Parathyroid adenoma (tissue), 2 donors: ENCODE measurements at regions not wholly inside any gene's neighbourhood (a gene's known extent, or its start where the extent isn't known, plus 50 kb on each side); places are given as distances from the start of the nearest gene placed in this dataset.

Source experiments
- H2AFZ ChIP-seq: fragments of 300-600 bp; sonication (generic); one replicate; pipeline ENCODE4 v1.7.0; 2017; ENCODE audit warnings: antibody characterized with exemption, mild to moderate bottlenecking
- H3K27ac ChIP-seq: fragments of 300-600 bp; sonication (generic); one replicate; pipeline ENCODE4 v1.7.0; 2017
- H3K27me3 ChIP-seq: fragments of 300-600 bp; sonication (generic); one replicate; pipeline ENCODE4 v1.7.0; 2017; ENCODE audit warnings: low read length; ENCODE audit not compliant: control insufficient read depth, insufficient read depth
- H3K36me3 ChIP-seq: fragments of 300-600 bp; sonication (generic); one replicate; pipeline ENCODE4 v1.7.0; 2017; ENCODE audit warnings: low read length; ENCODE audit not compliant: control insufficient read depth, insufficient read depth
- H3K4me1 ChIP-seq: fragments of 300-600 bp; sonication (generic); one replicate; pipeline ENCODE4 v1.7.0; 2017; ENCODE audit warnings: control low read depth
- H3K4me2 ChIP-seq: fragments of 300-600 bp; sonication (generic); one replicate; pipeline ENCODE4 v1.7.0; 2017; ENCODE audit warnings: low read length
- H3K4me3 ChIP-seq: fragments of 300-600 bp; sonication (generic); one replicate; pipeline ENCODE4 v1.7.0; 2017; ENCODE audit warnings: low read depth, low read length
- H3K79me2 ChIP-seq: fragments of 300-600 bp; sonication (generic); one replicate; pipeline ENCODE4 v1.7.0; 2017; ENCODE audit warnings: control low read depth
- H3K9ac ChIP-seq: fragments of 300-600 bp; sonication (generic); one replicate; pipeline ENCODE4 v1.7.0; 2017; ENCODE audit warnings: mild to moderate bottlenecking
- H3K9me3 ChIP-seq: fragments of 300-600 bp; sonication (generic); one replicate; pipeline ENCODE4 v1.7.0; 2017; ENCODE audit warnings: low read length; ENCODE audit not compliant: control insufficient read depth
- TF ChIP-seq, protein P1 (sequence below): fragments of 300-600 bp; sonication (generic); IDR thresholded peaks from one replicate; pipeline ENCODE4 v1.7.0; 2017; ENCODE audit warnings: antibody characterized with exemption, mild to moderate bottlenecking
- donor health status: primary hyperparathyroidism.

DNA sequence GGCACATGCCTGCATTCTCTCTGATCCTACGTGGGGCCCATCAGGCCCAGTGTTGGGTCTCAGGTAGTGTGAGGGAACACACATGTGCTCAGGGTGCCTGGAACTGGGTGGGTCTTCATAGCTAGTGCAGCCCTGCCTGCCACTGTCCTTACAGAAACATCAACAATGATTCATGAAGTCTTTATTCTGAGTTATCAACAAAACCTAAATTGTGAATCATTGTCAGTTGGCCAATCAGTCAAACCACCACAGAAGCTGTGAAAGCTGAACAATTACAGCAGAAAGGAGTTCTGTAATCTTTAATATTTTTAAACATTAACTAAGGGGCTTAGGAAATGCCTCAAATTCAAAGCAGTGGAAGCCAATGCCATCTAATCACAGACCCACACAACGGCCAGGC is 82.8 kb upstream of the ZNF521 start:
- no peaks in the 10 kb centered on the region for H3K27me3 ChIP-seq
- no peak overlapping the region for H2AFZ ChIP-seq
- TF ChIP-seq, protein P1, sequence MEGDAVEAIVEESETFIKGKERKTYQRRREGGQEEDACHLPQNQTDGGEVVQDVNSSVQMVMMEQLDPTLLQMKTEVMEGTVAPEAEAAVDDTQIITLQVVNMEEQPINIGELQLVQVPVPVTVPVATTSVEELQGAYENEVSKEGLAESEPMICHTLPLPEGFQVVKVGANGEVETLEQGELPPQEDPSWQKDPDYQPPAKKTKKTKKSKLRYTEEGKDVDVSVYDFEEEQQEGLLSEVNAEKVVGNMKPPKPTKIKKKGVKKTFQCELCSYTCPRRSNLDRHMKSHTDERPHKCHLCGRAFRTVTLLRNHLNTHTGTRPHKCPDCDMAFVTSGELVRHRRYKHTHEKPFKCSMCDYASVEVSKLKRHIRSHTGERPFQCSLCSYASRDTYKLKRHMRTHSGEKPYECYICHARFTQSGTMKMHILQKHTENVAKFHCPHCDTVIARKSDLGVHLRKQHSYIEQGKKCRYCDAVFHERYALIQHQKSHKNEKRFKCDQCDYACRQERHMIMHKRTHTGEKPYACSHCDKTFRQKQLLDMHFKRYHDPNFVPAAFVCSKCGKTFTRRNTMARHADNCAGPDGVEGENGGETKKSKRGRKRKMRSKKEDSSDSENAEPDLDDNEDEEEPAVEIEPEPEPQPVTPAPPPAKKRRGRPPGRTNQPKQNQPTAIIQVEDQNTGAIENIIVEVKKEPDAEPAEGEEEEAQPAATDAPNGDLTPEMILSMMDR, result no peak
- no peaks in the 10 kb centered on the region for H3K4me1 ChIP-seq
- H3K79me2 ChIP-seq, result no peaks in the 10 kb centered on the region
- no peak overlapping the region for H3K4me3 ChIP-seq
- no peak overlapping the region for H3K9ac ChIP-seq
- H3K9me3 ChIP-seq, result no peaks in the 10 kb centered on the region
- no peak overlapping the region for H3K27ac ChIP-seq
- H3K4me2 ChIP-seq, result no peak overlapping the region
- no peaks in the 10 kb centered on the region for H3K36me3 ChIP-seq

DNA sequence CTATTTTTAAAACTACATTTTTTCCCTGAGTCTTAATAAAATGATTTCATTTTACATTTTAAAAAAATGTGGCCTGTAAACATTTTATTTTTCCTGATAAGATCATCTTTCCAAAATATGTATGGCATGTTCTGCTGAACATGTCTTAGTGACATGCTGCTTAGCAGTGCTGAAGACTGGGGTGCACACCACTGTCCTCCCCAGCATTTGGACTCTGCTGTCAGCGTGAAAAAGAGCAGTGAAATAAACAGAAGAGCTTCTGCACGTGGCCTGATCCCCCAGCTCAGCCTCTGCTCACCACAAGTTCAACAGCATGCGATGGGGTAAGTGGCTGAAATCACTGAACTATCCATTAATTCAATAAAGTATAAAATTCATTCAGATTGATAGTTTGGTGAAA is 81.6 kb upstream of the ZNF521 start:
- H3K4me1 ChIP-seq, result no peaks in the 10 kb centered on the region
- no peak overlapping the region for H3K9ac ChIP-seq
- H3K27me3 ChIP-seq, result no peaks in the 10 kb centered on the region
- no peaks in the 10 kb centered on the region for H3K79me2 ChIP-seq
- no peak overlapping the region for H2AFZ ChIP-seq
- no peak overlapping the region for H3K4me2 ChIP-seq
- no peak overlapping the region for H3K4me3 ChIP-seq
- H3K9me3 ChIP-seq, result no peaks in the 10 kb centered on the region
- no peak overlapping the region for H3K27ac ChIP-seq
- TF ChIP-seq, protein P1, result no peak
- no peaks in the 10 kb centered on the region for H3K36me3 ChIP-seq

DNA sequence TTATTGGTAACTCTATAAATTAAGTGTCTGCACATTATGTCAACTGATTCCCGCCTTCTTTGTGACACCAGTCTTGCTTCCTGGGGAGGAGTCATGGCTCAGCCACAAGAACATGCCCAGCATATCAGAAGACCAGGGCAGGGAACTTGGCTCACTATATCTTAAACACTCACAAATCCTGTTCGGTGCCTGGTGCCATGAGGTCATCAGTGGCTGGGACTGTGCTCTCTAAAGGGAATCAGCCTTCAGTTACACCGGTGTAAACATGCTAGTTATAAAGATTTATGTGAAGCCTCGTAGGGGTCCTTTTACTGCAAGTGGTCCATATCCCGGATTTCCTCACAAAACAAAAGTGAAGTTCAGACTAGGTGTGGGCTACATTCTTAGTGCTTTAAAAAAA is 73.1 kb upstream of the ZNF521 start:
- Histone ChIP-seq H3K9me3 (no peaks in the 10 kb centered on the region), H3K27me3 (no peaks in the 10 kb centered on the region), H3K79me2 (no peaks in the 10 kb centered on the region), H2AFZ (no peak overlapping the region), H3K4me1 (no peaks in the 10 kb centered on the region), H3K9ac (no peak overlapping the region), H3K4me3 (no peak overlapping the region), H3K4me2 (no peak overlapping the region), H3K27ac (no peak overlapping the region), H3K36me3 (no peaks in the 10 kb centered on the region)
- TF ChIP-seq, protein P1, result no peak

DNA sequence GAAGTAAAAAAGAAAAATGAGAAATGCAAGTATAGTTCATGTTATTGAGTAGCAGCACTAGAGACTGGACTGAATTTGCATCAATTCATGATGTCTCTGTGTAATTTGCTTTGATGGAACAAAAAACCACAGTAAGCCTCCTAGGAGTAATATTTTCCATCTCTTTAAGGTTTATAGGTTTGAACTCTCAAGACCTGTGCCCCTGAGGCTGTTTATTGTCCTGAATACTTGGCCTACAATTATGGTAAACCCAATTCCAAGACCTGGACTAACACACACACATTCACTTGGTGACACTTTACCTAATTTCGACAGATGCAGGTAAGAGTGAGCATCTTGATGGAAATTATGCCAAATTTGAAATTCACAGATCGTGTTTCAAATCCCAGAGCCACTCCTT is 71.8 kb upstream of the ZNF521 start:
- Histone ChIP-seq H3K36me3 (no peaks in the 10 kb centered on the region), H3K27me3 (no peaks in the 10 kb centered on the region), H2AFZ (no peak overlapping the region), H3K4me1 (no peaks in the 10 kb centered on the region), H3K27ac (no peak overlapping the region), H3K4me2 (no peak overlapping the region), H3K4me3 (no peak overlapping the region), H3K9me3 (no peaks in the 10 kb centered on the region), H3K79me2 (no peaks in the 10 kb centered on the region), H3K9ac (no peak overlapping the region)
- TF ChIP-seq, protein P1, result no peak

DNA sequence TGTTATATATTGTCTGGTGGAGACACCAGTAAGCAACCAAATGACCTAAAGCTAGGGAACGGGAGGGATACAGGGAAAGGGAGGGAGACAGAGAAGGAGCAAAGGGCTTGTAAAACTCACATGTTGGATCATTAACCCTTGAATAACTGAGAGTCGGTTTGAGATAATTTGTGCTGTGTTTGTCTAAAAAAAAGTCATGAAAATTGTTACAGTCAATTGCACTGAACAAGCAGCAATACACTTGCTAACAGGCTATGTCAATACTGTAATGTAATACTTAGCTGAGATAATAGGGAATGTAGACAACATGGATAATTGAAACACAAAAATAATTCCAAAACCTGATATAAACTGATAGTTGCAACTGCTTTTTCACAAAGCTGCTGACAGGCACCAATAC is 71.3 kb upstream of the ZNF521 start:
- no peak overlapping the region for H3K27ac ChIP-seq
- no peaks in the 10 kb centered on the region for H3K36me3 ChIP-seq
- H2AFZ ChIP-seq, result no peak overlapping the region
- H3K4me1 ChIP-seq, result no peaks in the 10 kb centered on the region
- H3K27me3 ChIP-seq, result no peaks in the 10 kb centered on the region
- no peak overlapping the region for H3K9ac ChIP-seq
- H3K9me3 ChIP-seq, result no peaks in the 10 kb centered on the region
- no peaks in the 10 kb centered on the region for H3K79me2 ChIP-seq
- TF ChIP-seq, protein P1, result no peak
- H3K4me3 ChIP-seq, result no peak overlapping the region
- no peak overlapping the region for H3K4me2 ChIP-seq
